Ovary (tissue), 3 donors: ENCODE measurements at regions not wholly inside any gene's neighbourhood (a gene's known extent, or its start where the extent isn't known, plus 50 kb on each side); places are given as distances from the start of the nearest gene placed in this dataset.

Source experiments
- EP300 ChIP-seq: sonication (generic); formaldehyde crosslinking; IDR thresholded peaks from one replicate; pipeline ENCODE4 v1.6.1; 2017; ENCODE audit warnings: antibody characterized with exemption
- POLR2A ChIP-seq: fragments of 450-650 bp; IDR thresholded peaks from one replicate; pipeline ENCODE4 v1.6.1; 2017; ENCODE audit warnings: antibody characterized with exemption, mild to moderate bottlenecking, moderate library complexity
- TF ChIP-seq, protein P1 (sequence below), 3 donors: fragments of 450-650 bp in 2 of 3; fragments of 200-600 bp in 1 of 3; IDR thresholded peaks; one replicate each; pipeline versions ENCODE4 v1.5.1 to v1.8.0; 2016 to 2022; ENCODE audit warnings: antibody characterized with exemption in 3 of 3, mild to moderate bottlenecking in 1 of 3
- donor health status: DM: no; HTN: no; CAD: no.

GRCh38 chr6:123712831-123713230, 76.1 kb upstream of the TRDN start:
- TF ChIP-seq, protein P1, sequence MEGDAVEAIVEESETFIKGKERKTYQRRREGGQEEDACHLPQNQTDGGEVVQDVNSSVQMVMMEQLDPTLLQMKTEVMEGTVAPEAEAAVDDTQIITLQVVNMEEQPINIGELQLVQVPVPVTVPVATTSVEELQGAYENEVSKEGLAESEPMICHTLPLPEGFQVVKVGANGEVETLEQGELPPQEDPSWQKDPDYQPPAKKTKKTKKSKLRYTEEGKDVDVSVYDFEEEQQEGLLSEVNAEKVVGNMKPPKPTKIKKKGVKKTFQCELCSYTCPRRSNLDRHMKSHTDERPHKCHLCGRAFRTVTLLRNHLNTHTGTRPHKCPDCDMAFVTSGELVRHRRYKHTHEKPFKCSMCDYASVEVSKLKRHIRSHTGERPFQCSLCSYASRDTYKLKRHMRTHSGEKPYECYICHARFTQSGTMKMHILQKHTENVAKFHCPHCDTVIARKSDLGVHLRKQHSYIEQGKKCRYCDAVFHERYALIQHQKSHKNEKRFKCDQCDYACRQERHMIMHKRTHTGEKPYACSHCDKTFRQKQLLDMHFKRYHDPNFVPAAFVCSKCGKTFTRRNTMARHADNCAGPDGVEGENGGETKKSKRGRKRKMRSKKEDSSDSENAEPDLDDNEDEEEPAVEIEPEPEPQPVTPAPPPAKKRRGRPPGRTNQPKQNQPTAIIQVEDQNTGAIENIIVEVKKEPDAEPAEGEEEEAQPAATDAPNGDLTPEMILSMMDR (IDR thresholded peaks at IDR 0.05) = no peak
- TF ChIP-seq POLR2A (no peak), EP300 (no peak)
